ENCODE measurements at regions not wholly inside any gene's neighbourhood (a gene's known extent, or its start where the extent isn't known, plus 50 kb on each side); places are given as distances from the start of the nearest gene placed in this dataset.
A peak's percentile ranks its signal among the peaks of the same experiment; 100 is the strongest.

DNA sequence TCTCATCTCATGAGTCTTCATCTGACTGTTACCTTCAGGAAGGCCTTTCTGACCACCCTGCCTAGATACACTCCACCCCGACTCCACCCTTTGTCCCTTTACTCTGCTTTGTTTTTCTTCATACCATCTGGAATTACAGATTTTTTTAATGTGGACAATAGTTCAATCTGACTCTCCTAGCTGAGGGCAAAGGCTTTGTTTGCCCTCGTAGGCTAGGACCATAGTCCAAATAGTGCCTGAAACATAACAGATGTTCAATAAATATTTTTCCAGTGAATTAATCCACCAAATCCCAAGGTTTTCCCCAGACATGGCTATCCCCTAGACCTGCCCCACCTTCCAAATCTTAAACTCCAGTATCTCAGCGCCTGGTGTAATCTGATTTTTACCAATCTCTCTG lies 176.5 kb upstream of the GJB5 start:
- Histone ChIP-seq H3K27me3 (ENCODE audit: control insufficient read depth in 4 of 4, insufficient read depth in 4 of 4, low read length in 3 of 4) (no peaks in the 10 kb centered on the region), H3K4me1 (ENCODE audit: control insufficient read depth in 4 of 4, insufficient read depth in 4 of 4, low read length in 3 of 4) (peaks cover 0 to 5% (median 2%) of the 10 kb centered on the region in 4 donors), H3K27ac (ENCODE audit: low read depth in 1 of 2, low read length in 2 of 2) (no peak overlapping the region), H3K36me3 (ENCODE audit: control insufficient read depth in 4 of 4, insufficient read depth in 3 of 4, low read depth in 1 of 4, low read length in 3 of 4) (no peaks in the 10 kb centered on the region), H3K9ac (ENCODE audit: low read depth in 1 of 2, low read length in 2 of 2) (no peak overlapping the region), H3K9me3 (ENCODE audit: control insufficient read depth in 4 of 4, low read length in 3 of 4) (no peaks in the 10 kb centered on the region), H3K4me3 (ENCODE audit: low read depth in 1 of 3, low read length in 3 of 3) (no peak overlapping the region)
- no peak for DNase-seq (ENCODE audit: low spot score)
- TF ChIP-seq EGR1 (IDR thresholded peaks at IDR 0.05; ENCODE audit: low read depth in 2 of 2) (no peak), JUND (IDR thresholded peaks at IDR 0.05) (peak in 1 of 2 donors; percentile 46), GABPA (IDR thresholded peaks at IDR 0.05 in 1 of 2, conservative IDR thresholded peaks at IDR 0.05 in 1 of 2) (no peak), RAD21 (IDR thresholded peaks at IDR 0.05) (peak in 1 of 2 donors; percentile 6), MAX (IDR thresholded peaks at IDR 0.05) (peak; percentile 33), YY1 (IDR thresholded peaks at IDR 0.05) (peak; percentile 40), ZBTB33 (IDR thresholded peaks at IDR 0.05) (no peak), RXRA (IDR thresholded peaks at IDR 0.05) (peak; percentile 57 to 84), FOXA2 (IDR thresholded peaks at IDR 0.05) (peak; percentile 33), HNF4G (IDR thresholded peaks at IDR 0.05) (peak; percentile 57), HNF4A (conservative IDR thresholded peaks at IDR 0.05) (peak; percentile 92 to 95), SP1 (IDR thresholded peaks at IDR 0.05) (peak; percentile 82), TAF1 (conservative IDR thresholded peaks at IDR 0.05) (no peak)
- TF ChIP-seq, protein P1, sequence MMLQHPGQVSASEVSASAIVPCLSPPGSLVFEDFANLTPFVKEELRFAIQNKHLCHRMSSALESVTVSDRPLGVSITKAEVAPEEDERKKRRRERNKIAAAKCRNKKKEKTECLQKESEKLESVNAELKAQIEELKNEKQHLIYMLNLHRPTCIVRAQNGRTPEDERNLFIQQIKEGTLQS (IDR thresholded peaks at IDR 0.05): no peak
- TF ChIP-seq, protein P2, sequence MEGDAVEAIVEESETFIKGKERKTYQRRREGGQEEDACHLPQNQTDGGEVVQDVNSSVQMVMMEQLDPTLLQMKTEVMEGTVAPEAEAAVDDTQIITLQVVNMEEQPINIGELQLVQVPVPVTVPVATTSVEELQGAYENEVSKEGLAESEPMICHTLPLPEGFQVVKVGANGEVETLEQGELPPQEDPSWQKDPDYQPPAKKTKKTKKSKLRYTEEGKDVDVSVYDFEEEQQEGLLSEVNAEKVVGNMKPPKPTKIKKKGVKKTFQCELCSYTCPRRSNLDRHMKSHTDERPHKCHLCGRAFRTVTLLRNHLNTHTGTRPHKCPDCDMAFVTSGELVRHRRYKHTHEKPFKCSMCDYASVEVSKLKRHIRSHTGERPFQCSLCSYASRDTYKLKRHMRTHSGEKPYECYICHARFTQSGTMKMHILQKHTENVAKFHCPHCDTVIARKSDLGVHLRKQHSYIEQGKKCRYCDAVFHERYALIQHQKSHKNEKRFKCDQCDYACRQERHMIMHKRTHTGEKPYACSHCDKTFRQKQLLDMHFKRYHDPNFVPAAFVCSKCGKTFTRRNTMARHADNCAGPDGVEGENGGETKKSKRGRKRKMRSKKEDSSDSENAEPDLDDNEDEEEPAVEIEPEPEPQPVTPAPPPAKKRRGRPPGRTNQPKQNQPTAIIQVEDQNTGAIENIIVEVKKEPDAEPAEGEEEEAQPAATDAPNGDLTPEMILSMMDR (IDR thresholded peaks at IDR 0.05; ENCODE audit: low read depth, low read length, missing input control): no peak
- TF ChIP-seq, protein P3, sequence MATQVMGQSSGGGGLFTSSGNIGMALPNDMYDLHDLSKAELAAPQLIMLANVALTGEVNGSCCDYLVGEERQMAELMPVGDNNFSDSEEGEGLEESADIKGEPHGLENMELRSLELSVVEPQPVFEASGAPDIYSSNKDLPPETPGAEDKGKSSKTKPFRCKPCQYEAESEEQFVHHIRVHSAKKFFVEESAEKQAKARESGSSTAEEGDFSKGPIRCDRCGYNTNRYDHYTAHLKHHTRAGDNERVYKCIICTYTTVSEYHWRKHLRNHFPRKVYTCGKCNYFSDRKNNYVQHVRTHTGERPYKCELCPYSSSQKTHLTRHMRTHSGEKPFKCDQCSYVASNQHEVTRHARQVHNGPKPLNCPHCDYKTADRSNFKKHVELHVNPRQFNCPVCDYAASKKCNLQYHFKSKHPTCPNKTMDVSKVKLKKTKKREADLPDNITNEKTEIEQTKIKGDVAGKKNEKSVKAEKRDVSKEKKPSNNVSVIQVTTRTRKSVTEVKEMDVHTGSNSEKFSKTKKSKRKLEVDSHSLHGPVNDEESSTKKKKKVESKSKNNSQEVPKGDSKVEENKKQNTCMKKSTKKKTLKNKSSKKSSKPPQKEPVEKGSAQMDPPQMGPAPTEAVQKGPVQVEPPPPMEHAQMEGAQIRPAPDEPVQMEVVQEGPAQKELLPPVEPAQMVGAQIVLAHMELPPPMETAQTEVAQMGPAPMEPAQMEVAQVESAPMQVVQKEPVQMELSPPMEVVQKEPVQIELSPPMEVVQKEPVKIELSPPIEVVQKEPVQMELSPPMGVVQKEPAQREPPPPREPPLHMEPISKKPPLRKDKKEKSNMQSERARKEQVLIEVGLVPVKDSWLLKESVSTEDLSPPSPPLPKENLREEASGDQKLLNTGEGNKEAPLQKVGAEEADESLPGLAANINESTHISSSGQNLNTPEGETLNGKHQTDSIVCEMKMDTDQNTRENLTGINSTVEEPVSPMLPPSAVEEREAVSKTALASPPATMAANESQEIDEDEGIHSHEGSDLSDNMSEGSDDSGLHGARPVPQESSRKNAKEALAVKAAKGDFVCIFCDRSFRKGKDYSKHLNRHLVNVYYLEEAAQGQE (IDR thresholded peaks at IDR 0.05): peak; percentile 52
- 42% methylated on average over 3 of the region's 3 CpGs for WGBS

DNA sequence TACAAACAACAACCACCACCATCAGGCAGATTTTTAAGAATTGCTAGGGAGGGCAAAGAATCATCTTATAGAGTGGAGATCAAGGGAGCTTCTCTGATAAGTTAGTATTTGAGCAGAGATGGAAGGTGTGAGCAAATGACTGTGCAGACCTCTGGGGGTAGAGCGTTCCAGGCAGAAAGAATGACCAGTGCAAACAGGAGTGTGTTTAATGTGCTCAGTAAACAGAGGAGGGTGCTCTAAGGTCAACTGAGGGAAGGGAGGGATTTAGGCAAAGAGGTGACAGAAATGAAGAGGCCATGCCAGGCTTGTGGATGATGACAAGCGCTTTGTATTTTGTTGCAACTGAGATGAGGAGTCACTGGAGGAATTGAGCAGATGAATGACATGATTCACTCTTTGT lies 172.5 kb upstream of the GJB5 start:
- Histone ChIP-seq H3K9me3 (ENCODE audit: control insufficient read depth in 4 of 4, low read length in 3 of 4) (no peaks in the 10 kb centered on the region), H3K36me3 (ENCODE audit: control insufficient read depth in 4 of 4, insufficient read depth in 3 of 4, low read depth in 1 of 4, low read length in 3 of 4) (no peaks in the 10 kb centered on the region), H3K4me3 (ENCODE audit: low read depth in 1 of 3, low read length in 3 of 3) (no peak overlapping the region), H3K27me3 (ENCODE audit: control insufficient read depth in 4 of 4, insufficient read depth in 4 of 4, low read length in 3 of 4) (no peaks in the 10 kb centered on the region), H3K4me1 (ENCODE audit: control insufficient read depth in 4 of 4, insufficient read depth in 4 of 4, low read length in 3 of 4) (peaks cover 0 to 5% (median 2%) of the 10 kb centered on the region in 4 donors), H3K9ac (ENCODE audit: low read depth in 1 of 2, low read length in 2 of 2) (no peak overlapping the region), H3K27ac (ENCODE audit: low read depth in 1 of 2, low read length in 2 of 2) (no peak overlapping the region)
- DNase-seq (ENCODE audit: low spot score): no peak
- WGBS: 37% methylated on average over 2 of the region's 2 CpGs
- TF ChIP-seq FOXA2 (IDR thresholded peaks at IDR 0.05): peak; percentile 75
- TF ChIP-seq RXRA (IDR thresholded peaks at IDR 0.05): peak; percentile 75 to 85
- no peak for TF ChIP-seq HNF4G (IDR thresholded peaks at IDR 0.05)
- TF ChIP-seq, protein P1 (IDR thresholded peaks at IDR 0.05): no peak
- TF ChIP-seq ZBTB33 (IDR thresholded peaks at IDR 0.05): no peak
- peak; percentile 23 to 63 for TF ChIP-seq HNF4A (conservative IDR thresholded peaks at IDR 0.05)
- no peak for TF ChIP-seq MAX (IDR thresholded peaks at IDR 0.05)
- no peak for TF ChIP-seq RAD21 (IDR thresholded peaks at IDR 0.05)
- TF ChIP-seq EGR1 (IDR thresholded peaks at IDR 0.05; ENCODE audit: low read depth in 2 of 2): no peak
- peak; percentile 66 for TF ChIP-seq FOXA1 (IDR thresholded peaks at IDR 0.05)

Data from liver (tissue), 8 donors.